ENCODE measurements at regions not wholly inside any gene's neighbourhood (a gene's known extent, or its start where the extent isn't known, plus 50 kb on each side); places are given as distances from the start of the nearest gene placed in this dataset.

DNA sequence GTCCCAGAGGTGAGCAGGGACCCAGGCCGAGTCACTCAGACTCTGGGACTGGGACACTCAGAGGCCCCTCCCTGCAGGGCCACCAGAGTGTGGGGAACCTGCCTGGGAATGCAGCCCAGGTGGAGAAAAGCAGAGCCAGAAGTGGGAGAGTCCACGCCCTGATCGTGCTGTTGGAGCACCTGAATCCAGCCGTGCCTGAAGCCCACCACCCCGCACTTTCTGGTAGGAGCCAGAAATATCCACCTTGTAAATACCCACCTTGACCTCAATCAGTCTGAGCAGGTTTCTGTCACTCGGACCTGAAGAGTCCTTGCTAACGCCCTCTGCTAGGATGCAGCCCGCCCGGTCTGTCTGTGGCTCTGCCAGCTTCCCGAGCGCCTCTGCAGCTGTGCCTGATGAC, 86.7 kb downstream of the PDGFA start:
- Histone ChIP-seq H3K4me2 (no peak overlapping the region), H3K9me2 (replicated peaks; ENCODE audit: insufficient read depth) (no peaks in the 10 kb centered on the region), H2AFZ (no peak overlapping the region), H4K20me1 (ENCODE audit: insufficient read depth, poor library complexity, severe bottlenecking) (no peaks in the 10 kb centered on the region), H3K4me1 (ENCODE audit: insufficient read depth) (peaks cover 14% of the 10 kb centered on the region), H3K79me2 (no peaks in the 10 kb centered on the region), H3K4me3 (no peak overlapping the region), H3K9me3 (ENCODE audit: low read depth) (no peaks in the 10 kb centered on the region), H3K27me3 (no peaks in the 10 kb centered on the region), H3K27ac (no peak overlapping the region), H3K36me3 (replicated peaks; ENCODE audit: insufficient read depth, low read depth) (no peaks in the 10 kb centered on the region)
- WGBS (ENCODE audit: low lambda C conversion rate, missing lambda C conversion rate), result 92% methylated on average over 9 of the region's 11 CpGs
- no peak for DNase-seq (ENCODE audit: low spot score)
- TF ChIP-seq EZH2phosphoT487 (IDR thresholded peaks at IDR 0.05; ENCODE audit: low read depth, severe bottlenecking, unreplicated experiment) (no peak), EZH2 (IDR thresholded peaks at IDR 0.05; ENCODE audit: borderline replicate concordance) (no peak)
- TF ChIP-seq, protein P1, sequence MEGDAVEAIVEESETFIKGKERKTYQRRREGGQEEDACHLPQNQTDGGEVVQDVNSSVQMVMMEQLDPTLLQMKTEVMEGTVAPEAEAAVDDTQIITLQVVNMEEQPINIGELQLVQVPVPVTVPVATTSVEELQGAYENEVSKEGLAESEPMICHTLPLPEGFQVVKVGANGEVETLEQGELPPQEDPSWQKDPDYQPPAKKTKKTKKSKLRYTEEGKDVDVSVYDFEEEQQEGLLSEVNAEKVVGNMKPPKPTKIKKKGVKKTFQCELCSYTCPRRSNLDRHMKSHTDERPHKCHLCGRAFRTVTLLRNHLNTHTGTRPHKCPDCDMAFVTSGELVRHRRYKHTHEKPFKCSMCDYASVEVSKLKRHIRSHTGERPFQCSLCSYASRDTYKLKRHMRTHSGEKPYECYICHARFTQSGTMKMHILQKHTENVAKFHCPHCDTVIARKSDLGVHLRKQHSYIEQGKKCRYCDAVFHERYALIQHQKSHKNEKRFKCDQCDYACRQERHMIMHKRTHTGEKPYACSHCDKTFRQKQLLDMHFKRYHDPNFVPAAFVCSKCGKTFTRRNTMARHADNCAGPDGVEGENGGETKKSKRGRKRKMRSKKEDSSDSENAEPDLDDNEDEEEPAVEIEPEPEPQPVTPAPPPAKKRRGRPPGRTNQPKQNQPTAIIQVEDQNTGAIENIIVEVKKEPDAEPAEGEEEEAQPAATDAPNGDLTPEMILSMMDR (IDR thresholded peaks at IDR 0.05; ENCODE audit: poor library complexity), result no peak

DNA sequence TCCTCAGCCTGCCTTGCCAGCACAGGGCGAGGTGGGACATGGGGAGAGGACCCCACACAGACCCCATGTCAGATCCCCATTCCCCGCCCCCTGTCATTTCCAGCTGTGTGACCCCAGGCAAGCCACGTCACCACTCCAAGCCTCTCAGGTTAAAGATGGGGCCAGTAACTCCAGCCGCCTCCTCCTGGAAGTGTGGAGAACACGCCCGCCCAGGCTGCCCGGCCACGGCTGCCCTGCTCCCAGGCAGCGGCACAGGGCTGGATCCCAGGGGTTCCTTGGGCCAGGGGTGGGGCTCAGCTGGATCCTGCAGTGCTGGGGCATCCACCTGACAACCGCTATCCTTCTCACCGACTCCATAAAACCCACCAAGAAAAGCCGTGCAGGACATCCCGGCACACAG, 86.1 kb downstream of the PDGFA start:
- no peak for DNase-seq (ENCODE audit: low spot score)
- Histone ChIP-seq H3K36me3 (replicated peaks; ENCODE audit: insufficient read depth, low read depth) (no peaks in the 10 kb centered on the region), H3K4me1 (ENCODE audit: insufficient read depth) (peaks cover 14% of the 10 kb centered on the region), H3K9me3 (ENCODE audit: low read depth) (no peaks in the 10 kb centered on the region), H2AFZ (no peak overlapping the region), H3K79me2 (no peaks in the 10 kb centered on the region), H3K4me3 (no peak overlapping the region), H4K20me1 (ENCODE audit: insufficient read depth, poor library complexity, severe bottlenecking) (no peaks in the 10 kb centered on the region), H3K27ac (no peak overlapping the region), H3K27me3 (no peaks in the 10 kb centered on the region), H3K9me2 (replicated peaks; ENCODE audit: insufficient read depth) (no peaks in the 10 kb centered on the region), H3K4me2 (no peak overlapping the region)
- TF ChIP-seq EZH2 (IDR thresholded peaks at IDR 0.05; ENCODE audit: borderline replicate concordance), result no peak
- 88% methylated on average over 13 of the region's 13 CpGs for WGBS (ENCODE audit: low lambda C conversion rate, missing lambda C conversion rate)

DNA sequence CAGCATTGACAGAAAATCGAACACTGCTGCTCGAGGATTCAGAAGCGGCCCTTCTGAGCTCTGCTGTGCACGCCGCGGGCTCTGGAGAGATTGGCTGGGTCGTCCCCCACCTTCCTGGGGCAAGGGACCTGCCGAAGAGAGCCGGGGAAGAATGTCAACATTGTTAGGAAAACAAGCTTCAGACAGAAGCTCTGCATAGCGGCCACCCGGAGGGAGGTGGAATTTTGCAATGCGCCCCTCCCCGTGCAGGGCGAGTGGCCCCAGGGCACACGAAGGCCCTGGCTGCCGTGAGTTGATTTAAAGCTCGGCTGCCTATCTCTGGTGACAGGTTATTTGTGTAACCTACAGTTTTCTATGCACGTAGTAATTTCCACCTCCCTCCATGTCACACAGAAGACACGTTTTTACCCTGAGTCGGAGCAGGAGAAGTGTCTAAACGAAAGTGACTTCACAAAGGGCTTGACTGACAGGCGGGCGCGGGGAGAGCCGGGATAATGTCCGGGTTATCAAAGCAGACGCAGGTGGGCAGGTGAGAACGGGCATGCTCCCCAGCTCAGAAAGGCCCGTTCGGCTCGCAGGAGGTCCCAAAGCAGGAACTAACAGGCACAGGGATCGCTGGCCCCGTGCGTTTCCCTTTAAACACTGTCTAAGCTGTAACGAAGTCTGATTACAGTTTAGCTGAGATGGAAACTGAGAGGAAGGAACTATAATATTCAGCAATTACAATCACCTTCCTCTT, 84.6 kb downstream of the PDGFA start:
- no peak for TF ChIP-seq EZH2phosphoT487 (IDR thresholded peaks at IDR 0.05; ENCODE audit: low read depth, severe bottlenecking, unreplicated experiment)
- Histone ChIP-seq H2AFZ (peak overlapping the region; percentile 9), H3K4me1 (ENCODE audit: insufficient read depth) (peaks cover 14% of the 10 kb centered on the region), H3K4me2 (peak overlapping the region; percentile 52), H3K36me3 (replicated peaks; ENCODE audit: insufficient read depth, low read depth) (no peaks in the 10 kb centered on the region), H3K79me2 (no peaks in the 10 kb centered on the region), H4K20me1 (ENCODE audit: insufficient read depth, poor library complexity, severe bottlenecking) (no peaks in the 10 kb centered on the region), H3K9me3 (ENCODE audit: low read depth) (no peaks in the 10 kb centered on the region), H3K27ac (peak overlapping the region; percentile 88), H3K4me3 (no peak overlapping the region), H3K27me3 (no peaks in the 10 kb centered on the region), H3K9me2 (replicated peaks; ENCODE audit: insufficient read depth) (no peaks in the 10 kb centered on the region)
- DNase-seq (ENCODE audit: low spot score), result peak; percentile 72
- 26% methylated on average over 35 of the region's 35 CpGs for WGBS (ENCODE audit: low lambda C conversion rate, missing lambda C conversion rate)

DNA sequence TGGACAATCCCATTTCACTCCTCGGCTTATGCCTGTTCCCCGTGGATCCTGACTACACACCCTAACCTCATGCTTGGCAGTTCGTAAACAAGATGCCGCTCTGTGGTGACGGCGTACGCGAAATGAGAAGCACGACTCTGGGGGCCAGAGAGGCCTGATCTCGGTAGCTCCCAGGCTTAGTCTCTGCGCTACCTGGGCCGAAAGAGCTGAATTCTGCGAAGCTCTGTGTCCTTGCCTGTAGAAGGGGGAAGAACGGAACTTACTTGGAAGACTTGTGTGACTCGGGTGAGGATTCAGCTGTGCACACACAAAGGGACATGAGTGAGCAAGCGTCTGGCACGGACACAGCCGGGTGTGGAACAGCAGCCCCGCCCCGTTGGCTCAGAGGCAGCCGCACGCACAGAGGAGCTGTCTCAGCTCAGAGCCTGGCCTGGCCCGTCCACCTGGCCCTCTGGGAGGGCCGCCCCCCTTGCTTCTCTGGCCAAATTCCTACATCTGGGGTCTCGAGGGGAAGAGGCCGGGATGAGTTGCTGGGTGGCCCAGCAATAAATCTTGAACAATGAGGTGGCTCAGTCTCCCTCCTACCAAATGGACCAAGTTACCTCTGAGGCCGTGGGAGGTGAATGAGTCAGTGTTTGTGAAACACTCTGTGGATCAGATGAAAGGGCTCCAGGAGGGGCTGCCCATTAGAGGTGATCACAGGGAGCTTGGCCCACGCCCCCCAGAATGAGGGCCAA, 83.8 kb downstream of the PDGFA start:
- Histone ChIP-seq H3K79me2 (no peaks in the 10 kb centered on the region), H3K36me3 (replicated peaks; ENCODE audit: insufficient read depth, low read depth) (no peaks in the 10 kb centered on the region), H3K27ac (peak overlapping the region; percentile 88), H3K4me2 (peak overlapping the region; percentile 52), H3K27me3 (no peaks in the 10 kb centered on the region), H4K20me1 (ENCODE audit: insufficient read depth, poor library complexity, severe bottlenecking) (no peaks in the 10 kb centered on the region), H3K4me1 (ENCODE audit: insufficient read depth) (peaks cover 14% of the 10 kb centered on the region), H2AFZ (peak overlapping the region; percentile 9), H3K4me3 (no peak overlapping the region), H3K9me3 (ENCODE audit: low read depth) (no peaks in the 10 kb centered on the region), H3K9me2 (replicated peaks; ENCODE audit: insufficient read depth) (no peaks in the 10 kb centered on the region)
- TF ChIP-seq EZH2phosphoT487 (IDR thresholded peaks at IDR 0.05; ENCODE audit: low read depth, severe bottlenecking, unreplicated experiment) (no peak), EZH2 (IDR thresholded peaks at IDR 0.05; ENCODE audit: borderline replicate concordance) (no peak)
- TF ChIP-seq, protein P1 (IDR thresholded peaks at IDR 0.05; ENCODE audit: poor library complexity), result no peak
- 68% methylated on average over 28 of the region's 28 CpGs for WGBS (ENCODE audit: low lambda C conversion rate, missing lambda C conversion rate)
- peak; percentile 61 for DNase-seq (ENCODE audit: low spot score)

All from hepatocyte (in vitro differentiated cells).